Spleen (tissue), 11 donors: ENCODE measurements at regions not wholly inside any gene's neighbourhood (a gene's known extent, or its start where the extent isn't known, plus 50 kb on each side); places are given as distances from the start of the nearest gene placed in this dataset.

ENCODE experiments used
- DNase-seq: peaks from one replicate; pipeline ENCODE4 v3.0.0-alpha.2; 2020
- H3K27ac ChIP-seq, 8 donors: fragments of 200-600 bp; sonication (generic) in 7 of 8; 1 replicate in 4 of 8; 2 replicates in 4 of 8; pipeline versions ENCODE4 v1.5.0 to v1.8.0; 2016 to 2021; ENCODE audit warnings: inconsistent platforms in 4 of 8, mild to moderate bottlenecking in 4 of 8, moderate library complexity in 1 of 8
- H3K27me3 ChIP-seq, 7 donors: fragments of 200-600 bp; sonication (generic) in 6 of 7; replicated peaks in 1 of 7; 1 replicate in 4 of 7; 2 replicates in 3 of 7; pipeline versions ENCODE4 v1.5.0 to v1.8.0; 2016 to 2021; ENCODE audit warnings: inconsistent platforms in 3 of 7, mild to moderate bottlenecking in 1 of 7
- H3K36me3 ChIP-seq, 6 donors: fragments of 200-600 bp; sonication (generic) in 5 of 6; 1 replicate in 4 of 6; 2 replicates in 2 of 6; pipeline versions ENCODE4 v1.5.0 to v1.8.0; 2016 to 2021; ENCODE audit warnings: inconsistent platforms in 2 of 6
- H3K4me1 ChIP-seq, 6 donors: fragments of 200-600 bp; sonication (generic) in 5 of 6; 1 replicate in 3 of 6; 2 replicates in 3 of 6; pipeline versions ENCODE4 v1.5.0 to v1.8.0; 2016 to 2021; ENCODE audit warnings: inconsistent platforms in 3 of 6
- H3K4me3 ChIP-seq, 8 donors: fragments of 200-600 bp; sonication (generic) in 7 of 8; 1 replicate in 4 of 8; 2 replicates in 4 of 8; pipeline versions ENCODE4 v1.5.0 to v1.8.0; 2016 to 2021; ENCODE audit warnings: inconsistent platforms in 4 of 8, mild to moderate bottlenecking in 4 of 8, moderate library complexity in 2 of 8
- H3K9me3 ChIP-seq, 8 donors: fragments of 200-600 bp; sonication (generic) in 7 of 8; 1 replicate in 4 of 8; 2 replicates in 4 of 8; pipeline versions ENCODE4 v1.5.0 to v1.8.0; 2016 to 2021; ENCODE audit warnings: inconsistent platforms in 4 of 8
- POLR2A ChIP-seq, 3 donors: fragments of 450-650 bp; IDR thresholded peaks; one replicate each; pipeline ENCODE4 v1.5.1; 2017; ENCODE audit warnings: antibody characterized with exemption in 3 of 3, mild to moderate bottlenecking in 1 of 3
- POLR2AphosphoS5 ChIP-seq, 3 donors: sonication (generic); formaldehyde crosslinking; IDR thresholded peaks; one replicate each; pipeline ENCODE4 v1.5.1; 2017; ENCODE audit warnings: antibody characterized with exemption in 3 of 3
- WGBS, 5 donors: extraction: QIAGEN DNeasy Blood & Tissue Kit in 3 of 5; methylation state at CpG; one replicate each; pipeline versions ENCODE4 v1.1.5 to v1.1.7; 2013 to 2018; 5-methylcytosine and 5-hydroxymethylcytosine counted together
- intact Hi-C: fragments of 100-400 bp; cut with DNase I; formaldehyde crosslinking; loops from one replicate; pipeline ENCODE4 v1.15.0; 2023; ENCODE audit warnings: low total_unique reads
- TF ChIP-seq, protein P1 (sequence below), 11 experiments: fragments of 200-600 bp in 7 of 11; fragments of 450-650 bp in 4 of 11; sonication (generic) in 4 of 11; IDR thresholded peaks in 8 of 11; conservative IDR thresholded peaks in 3 of 11; 1 replicate in 7 of 11; 2 replicates in 4 of 11; pipeline versions ENCODE4 v1.4.0 to v1.8.0; 2016 to 2021; ENCODE audit warnings: antibody characterized with exemption in 11 of 11, inconsistent platforms in 4 of 11, mild to moderate bottlenecking in 1 of 11
- donor health status: healthy with polysubstance abuse.
- donor health status: DM: no; HTN: no; CAD: no; lungs with moderate emphysema.
- donor health status: DM: no; HTN: no; CAD: no.
- donor health status: Bipolar disorder and iron deficiency.
- donor health status: healthy.
- donor health status: DM: no; HTN: no; CAD: no.
- donor health status: DM: yes; HTN: yes; CAD: no.

DNA sequence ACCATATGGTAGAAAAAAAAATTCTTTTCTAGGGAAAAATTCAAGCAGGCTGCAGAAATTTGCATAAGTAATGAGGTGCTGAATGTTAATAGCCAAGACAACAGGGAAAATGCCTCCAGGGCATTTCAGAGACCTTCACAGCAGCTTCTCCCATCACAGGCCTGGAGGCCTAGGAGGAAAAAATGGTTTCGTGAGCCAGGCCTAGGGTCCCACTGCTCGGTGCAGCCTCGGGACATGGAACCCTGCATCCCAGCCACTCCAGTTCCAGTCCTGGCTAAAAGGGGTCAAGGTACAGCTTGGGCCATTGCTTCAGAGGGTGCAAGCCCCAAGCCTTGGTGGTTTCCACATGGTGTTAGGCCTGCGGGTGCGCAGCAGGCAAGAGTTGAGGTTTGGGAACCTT lies 436.0 kb upstream of the SMC2 start:
- H3K4me1 ChIP-seq: no peaks in the 10 kb centered on the region
- no peaks in the 10 kb centered on the region for H3K36me3 ChIP-seq
- no peak for TF ChIP-seq POLR2AphosphoS5 (IDR thresholded peaks at IDR 0.05)
- TF ChIP-seq, protein P1, sequence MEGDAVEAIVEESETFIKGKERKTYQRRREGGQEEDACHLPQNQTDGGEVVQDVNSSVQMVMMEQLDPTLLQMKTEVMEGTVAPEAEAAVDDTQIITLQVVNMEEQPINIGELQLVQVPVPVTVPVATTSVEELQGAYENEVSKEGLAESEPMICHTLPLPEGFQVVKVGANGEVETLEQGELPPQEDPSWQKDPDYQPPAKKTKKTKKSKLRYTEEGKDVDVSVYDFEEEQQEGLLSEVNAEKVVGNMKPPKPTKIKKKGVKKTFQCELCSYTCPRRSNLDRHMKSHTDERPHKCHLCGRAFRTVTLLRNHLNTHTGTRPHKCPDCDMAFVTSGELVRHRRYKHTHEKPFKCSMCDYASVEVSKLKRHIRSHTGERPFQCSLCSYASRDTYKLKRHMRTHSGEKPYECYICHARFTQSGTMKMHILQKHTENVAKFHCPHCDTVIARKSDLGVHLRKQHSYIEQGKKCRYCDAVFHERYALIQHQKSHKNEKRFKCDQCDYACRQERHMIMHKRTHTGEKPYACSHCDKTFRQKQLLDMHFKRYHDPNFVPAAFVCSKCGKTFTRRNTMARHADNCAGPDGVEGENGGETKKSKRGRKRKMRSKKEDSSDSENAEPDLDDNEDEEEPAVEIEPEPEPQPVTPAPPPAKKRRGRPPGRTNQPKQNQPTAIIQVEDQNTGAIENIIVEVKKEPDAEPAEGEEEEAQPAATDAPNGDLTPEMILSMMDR (IDR thresholded peaks at IDR 0.05 in 8 of 11, conservative IDR thresholded peaks at IDR 0.05 in 3 of 11): no peak
- no peak for TF ChIP-seq POLR2A (IDR thresholded peaks at IDR 0.05)
- no peaks in the 10 kb centered on the region for H3K27me3 ChIP-seq
- no peak overlapping the region for H3K4me3 ChIP-seq
- DNase-seq: no peak
- H3K27ac ChIP-seq: no peak overlapping the region
- 90 to 95% (median 94%) methylated on average over 5 of the region's 5 CpGs for WGBS, 5 donors
- peaks cover 4 to 42% (median 19%) of the 10 kb centered on the region in 8 donors for H3K9me3 ChIP-seq
- intact Hi-C loops: no loop called here

DNA sequence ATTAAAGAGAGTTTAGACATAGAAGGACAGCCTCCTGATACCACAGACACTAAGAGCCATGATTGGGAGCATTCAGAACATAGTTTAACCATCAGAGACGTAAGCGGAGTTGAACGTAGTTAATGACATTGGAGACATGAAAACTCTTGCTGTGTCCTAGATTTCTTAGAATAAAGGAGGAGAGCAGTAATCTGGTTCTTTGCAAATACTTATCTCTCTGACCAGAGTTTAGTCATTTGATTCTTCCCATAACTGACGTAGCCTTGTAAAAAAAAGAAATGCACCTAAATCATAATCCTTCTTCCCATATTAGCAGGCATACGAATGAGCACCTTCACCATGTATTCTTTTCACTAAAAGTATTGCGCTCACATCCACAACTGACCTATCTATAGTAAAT lies 433.3 kb upstream of the SMC2 start:
- no peaks in the 10 kb centered on the region for H3K27me3 ChIP-seq
- H3K4me3 ChIP-seq: no peak overlapping the region
- no peaks in the 10 kb centered on the region for H3K4me1 ChIP-seq
- intact Hi-C loops: no loop called here
- no peaks in the 10 kb centered on the region for H3K36me3 ChIP-seq
- 84 to 93% (median 89%) methylated on average over 6 of the region's 6 CpGs for WGBS, 5 donors
- H3K27ac ChIP-seq: no peak overlapping the region
- DNase-seq: no peak
- TF ChIP-seq, protein P1 (IDR thresholded peaks at IDR 0.05 in 8 of 11, conservative IDR thresholded peaks at IDR 0.05 in 3 of 11): no peak
- TF ChIP-seq POLR2A (IDR thresholded peaks at IDR 0.05): no peak
- no peak for TF ChIP-seq POLR2AphosphoS5 (IDR thresholded peaks at IDR 0.05)
- peaks cover 4 to 41% (median 19%) of the 10 kb centered on the region in 8 donors for H3K9me3 ChIP-seq

DNA sequence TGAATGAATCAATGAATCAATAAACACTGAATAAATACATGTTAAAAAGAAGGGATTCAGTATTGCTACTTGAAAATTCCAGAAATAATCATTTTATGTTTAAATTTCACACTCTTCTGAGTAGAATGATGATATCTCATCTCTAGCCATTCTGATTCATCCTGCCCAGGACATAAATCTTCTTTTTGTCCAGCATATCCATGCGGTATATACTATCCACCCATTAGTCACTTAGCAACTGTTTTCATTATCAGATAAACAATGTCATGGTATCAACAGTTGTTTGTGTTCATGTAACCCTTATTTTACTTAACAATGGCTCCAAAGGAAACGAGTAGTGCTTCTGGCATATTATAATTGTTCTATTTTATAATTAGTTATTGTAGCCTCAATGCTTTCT lies 432.4 kb upstream of the SMC2 start:
- intact Hi-C loops: no loop called here
- H3K4me3 ChIP-seq: no peak overlapping the region
- WGBS, 5 donors: 52 to 67% (median 62%) methylated on average over 2 of the region's 2 CpGs
- no peaks in the 10 kb centered on the region for H3K27me3 ChIP-seq
- H3K27ac ChIP-seq: no peak overlapping the region
- H3K4me1 ChIP-seq: no peaks in the 10 kb centered on the region
- DNase-seq: no peak
- no peak for TF ChIP-seq POLR2AphosphoS5 (IDR thresholded peaks at IDR 0.05)
- TF ChIP-seq, protein P1 (IDR thresholded peaks at IDR 0.05 in 8 of 11, conservative IDR thresholded peaks at IDR 0.05 in 3 of 11): no peak
- TF ChIP-seq POLR2A (IDR thresholded peaks at IDR 0.05): no peak
- H3K9me3 ChIP-seq: peaks cover 4 to 33% (median 19%) of the 10 kb centered on the region in 8 donors
- H3K36me3 ChIP-seq: no peaks in the 10 kb centered on the region

DNA sequence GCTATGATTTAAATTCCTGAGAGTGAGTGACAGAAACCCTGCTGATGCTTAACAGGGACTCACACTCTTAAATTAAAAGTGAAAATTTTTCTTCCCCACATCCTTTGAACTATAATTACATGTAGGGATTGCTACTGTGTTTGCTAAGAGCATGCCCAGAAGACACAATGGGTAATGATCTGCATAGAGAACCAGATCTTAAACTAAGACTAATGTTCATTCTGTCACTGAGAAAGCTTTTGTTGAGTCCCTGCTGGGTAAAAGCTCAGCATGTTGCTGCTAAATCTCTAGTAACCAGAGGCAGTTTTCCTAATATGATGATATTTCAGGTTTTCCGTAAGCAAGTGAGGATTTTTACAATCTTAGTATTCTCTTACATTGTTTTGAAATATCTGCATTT lies 424.8 kb upstream of the SMC2 start:
- Histone ChIP-seq H3K27ac (no peak overlapping the region), H3K4me1 (no peaks in the 10 kb centered on the region), H3K9me3 (no peaks in the 10 kb centered on the region), H3K27me3 (no peaks in the 10 kb centered on the region), H3K36me3 (no peaks in the 10 kb centered on the region), H3K4me3 (no peak overlapping the region)
- intact Hi-C loops: no loop called here
- 90 to 95% (median 94%) methylated on average over 1 of the region's 1 CpG for WGBS, 5 donors
- TF ChIP-seq POLR2AphosphoS5 (IDR thresholded peaks at IDR 0.05) (no peak), POLR2A (IDR thresholded peaks at IDR 0.05) (no peak)
- TF ChIP-seq, protein P1 (IDR thresholded peaks at IDR 0.05 in 8 of 11, conservative IDR thresholded peaks at IDR 0.05 in 3 of 11): no peak
- no peak for DNase-seq
